HG02623 (cell line): ENCODE measurements at regions not wholly inside any gene's neighbourhood (a gene's known extent, or its start where the extent isn't known, plus 50 kb on each side); places are given as distances from the start of the nearest gene placed in this dataset.

ENCODE experiments used
- ATAC-seq: cut with Tn5 transposase; IDR thresholded peaks from one replicate; pipeline ENCODE4 v1.9.1; 2021; ENCODE audit warnings: moderate library complexity; ENCODE audit not compliant: unreplicated experiment

DNA sequence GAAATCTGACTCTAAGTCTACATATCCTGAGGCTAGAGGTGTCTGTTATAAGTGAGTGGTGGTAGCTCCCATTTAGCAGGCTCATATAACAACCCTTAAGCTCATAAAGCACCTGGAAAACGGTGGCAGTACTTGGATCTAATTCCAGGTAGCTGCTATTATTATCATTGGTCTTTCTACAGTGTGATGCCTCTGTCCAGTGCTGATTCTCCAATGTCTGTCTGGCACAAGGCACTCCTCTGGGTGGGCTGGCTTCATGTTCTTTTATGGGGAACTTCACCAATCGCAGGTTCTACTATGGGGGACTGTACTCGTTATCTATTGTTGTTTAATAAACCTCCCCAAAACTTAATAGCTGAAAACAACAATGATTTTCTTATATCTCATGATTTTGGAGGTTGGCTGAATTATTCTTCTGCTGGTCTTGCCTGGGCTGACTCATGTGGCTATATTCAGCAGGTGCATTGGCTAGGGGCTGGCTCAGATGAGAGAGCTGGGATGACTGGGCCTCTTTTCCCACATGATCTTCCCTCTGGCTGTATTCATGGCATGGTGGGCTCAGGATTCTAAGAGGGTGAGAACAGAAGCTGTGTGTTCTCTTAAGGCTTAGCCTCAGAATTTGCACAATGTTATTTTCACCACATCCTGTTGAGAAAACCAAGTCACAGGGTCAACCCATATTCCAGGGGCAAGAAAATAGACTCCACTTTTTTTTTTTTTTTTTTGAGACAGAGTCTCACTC, 93.0 kb upstream of the PCGF5 start:
- ATAC-seq: no peak

DNA sequence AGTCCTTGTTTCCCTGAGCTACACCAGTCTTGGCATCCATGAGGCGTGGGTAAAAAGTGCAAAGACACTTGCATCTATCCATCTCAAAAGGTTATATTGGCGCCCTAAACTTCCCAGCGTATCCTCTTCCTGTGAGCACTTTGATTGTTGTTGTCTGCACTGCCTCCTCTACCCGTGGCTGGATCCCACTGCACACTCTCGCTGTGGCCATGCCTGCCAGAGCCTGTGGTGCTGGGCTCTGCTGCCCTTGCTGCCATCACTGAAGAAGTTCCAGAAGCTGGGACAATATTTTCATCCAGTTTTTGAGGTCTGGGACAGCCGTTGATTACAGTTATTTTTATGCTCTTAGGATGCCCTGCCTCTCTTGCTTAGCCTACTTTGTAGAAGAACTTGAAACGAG, 85.3 kb upstream of the PCGF5 start:
- ATAC-seq: no peak

DNA sequence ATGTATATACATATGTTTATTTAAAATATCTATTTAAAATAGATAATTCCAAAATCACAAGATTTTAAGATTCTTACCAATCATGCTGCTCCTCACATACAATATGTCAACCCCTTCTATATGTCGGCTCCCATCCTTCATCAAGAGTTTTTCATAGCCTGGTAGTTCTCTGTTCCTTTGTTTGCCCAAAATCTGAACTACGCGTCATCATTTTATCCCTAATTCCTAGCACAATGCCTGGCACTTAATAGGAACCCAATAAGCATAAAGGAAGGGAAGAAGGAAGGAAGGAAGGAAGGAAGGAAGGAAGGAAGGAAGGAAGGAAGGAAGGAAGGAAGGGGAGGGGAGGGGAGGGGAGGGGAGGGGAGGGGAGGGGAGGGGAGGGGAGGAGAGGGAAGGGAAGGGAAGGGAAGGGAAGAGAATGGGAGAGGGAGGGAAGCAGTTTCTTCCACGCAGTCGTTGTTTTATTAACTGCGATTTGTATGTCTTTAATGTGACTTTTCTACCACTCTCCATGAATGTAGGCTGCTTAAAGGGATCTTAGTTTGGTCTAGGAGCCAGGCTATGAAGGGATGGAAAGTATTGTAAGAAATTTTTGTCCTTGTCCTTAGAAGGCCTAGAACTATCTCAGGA, 83.3 kb upstream of the PCGF5 start:
- no peak for ATAC-seq

DNA sequence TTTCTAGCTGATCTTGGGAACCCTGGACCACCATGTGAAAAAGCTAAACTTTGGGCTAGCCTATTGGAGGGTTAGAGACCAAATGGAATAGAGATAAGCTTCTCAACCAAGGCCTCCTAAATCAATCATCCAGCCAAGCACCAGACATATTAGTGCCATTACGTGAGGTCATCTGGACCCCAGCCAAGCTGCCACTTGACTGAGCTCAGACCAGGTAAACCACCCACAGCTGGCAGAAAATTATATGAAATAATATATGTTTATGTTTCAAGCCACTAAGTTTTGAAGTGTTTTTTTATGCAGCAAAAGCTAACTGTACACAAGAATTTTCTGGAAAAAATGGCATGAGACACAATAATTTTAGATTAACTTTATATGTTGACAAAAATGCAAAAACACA, 82.6 kb upstream of the PCGF5 start:
- ATAC-seq: no peak

DNA sequence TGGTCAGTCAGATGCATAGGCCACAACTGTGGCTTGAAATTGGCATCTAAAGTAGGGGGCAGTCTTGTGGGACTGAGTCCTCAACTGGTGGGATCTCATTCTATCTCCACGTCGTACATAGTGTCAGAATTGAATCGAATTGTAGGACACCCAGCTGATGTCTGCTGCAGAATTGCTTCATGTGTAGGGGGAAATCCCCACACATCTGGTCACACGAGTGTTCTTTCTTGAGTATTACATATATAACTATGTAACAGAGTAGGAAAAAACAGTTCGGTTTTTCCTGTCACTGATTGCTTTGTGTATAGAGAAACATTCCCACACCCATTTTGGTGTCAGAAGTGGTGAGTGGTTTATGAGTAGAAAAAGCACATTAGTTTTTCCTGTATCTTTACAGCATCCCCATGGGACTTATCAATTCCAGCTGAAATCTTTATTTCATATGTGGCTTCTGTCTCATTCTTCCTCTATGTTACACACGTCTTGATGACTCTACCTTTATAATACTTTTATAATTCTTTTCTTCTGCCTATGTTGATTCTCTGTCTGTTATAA, 79.4 kb upstream of the PCGF5 start:
- no peak for ATAC-seq

DNA sequence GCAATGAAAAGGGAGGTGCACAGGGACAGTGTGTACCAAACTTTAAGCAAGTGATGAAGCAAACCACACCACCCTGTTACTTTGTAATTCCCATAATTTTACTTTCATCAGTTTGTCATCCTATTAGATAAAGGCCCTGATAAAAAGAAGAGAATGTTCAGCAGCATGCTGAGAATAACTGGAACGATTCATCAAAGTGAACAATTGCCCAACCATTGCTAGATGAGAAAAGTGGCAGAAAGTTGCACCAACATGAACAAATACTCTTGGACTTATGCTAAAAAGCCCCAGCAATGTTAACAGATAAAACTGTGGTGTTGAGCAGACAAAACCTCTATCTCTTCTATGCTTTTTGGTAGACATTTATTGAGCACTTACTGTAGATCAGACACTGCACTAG, 75.5 kb upstream of the PCGF5 start:
- ATAC-seq: no peak

DNA sequence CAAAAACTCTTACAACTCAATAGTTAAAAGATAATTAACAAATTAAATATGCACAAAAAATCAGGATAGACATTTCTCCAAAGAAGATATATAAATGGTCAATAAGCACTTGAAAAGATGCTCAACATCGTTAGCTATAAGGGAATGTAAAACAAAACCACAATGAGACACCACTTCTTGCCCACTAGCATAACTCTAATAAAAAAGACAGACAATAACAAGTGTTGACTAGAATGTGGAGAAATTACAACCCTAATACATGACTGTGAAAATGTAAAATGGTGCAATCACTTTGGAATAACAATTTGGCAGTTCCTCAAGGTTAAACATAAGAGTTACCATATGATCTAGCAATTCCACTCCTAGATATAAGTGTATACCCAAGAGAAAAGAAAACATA, 74.3 kb upstream of the PCGF5 start:
- no peak for ATAC-seq

DNA sequence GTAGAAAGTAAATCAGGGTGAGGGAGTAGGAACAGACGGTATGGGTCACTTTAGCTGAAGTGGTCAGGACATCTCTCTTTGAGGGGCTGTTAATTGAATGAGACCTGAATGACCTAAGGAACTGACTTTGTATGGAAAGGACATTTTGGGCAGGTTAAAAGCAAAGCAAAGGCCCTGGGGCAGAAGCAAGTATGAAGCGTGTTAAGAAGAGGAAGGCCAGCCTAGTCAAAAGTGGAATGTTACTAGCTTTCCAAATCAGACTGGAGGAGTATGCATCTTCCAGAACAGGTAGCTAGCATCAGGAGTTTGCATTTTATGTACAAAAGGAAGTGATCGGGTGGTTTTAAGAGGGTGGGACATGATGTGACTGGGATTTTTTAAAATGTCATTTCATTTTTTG, 70.9 kb upstream of the PCGF5 start:
- ATAC-seq: no peak

DNA sequence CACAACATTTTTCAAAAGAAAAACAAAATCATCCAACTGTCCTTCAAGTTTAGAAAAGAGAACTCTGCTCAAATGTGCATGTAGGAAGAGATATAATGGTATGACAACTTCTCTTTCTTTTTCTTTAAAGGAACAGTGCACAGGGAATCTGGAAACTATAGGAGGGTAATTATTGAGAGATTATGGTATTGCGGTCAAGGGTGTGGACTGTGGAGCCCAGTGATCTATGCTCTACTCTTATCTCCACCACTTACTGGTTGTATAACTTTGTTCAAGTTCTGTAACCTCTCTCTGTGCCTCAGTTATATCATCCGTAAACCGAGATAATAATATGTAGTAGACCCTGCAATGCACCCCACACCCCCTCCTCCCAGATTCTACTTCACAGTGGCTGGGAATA, 69.8 kb upstream of the PCGF5 start:
- ATAC-seq: no peak

DNA sequence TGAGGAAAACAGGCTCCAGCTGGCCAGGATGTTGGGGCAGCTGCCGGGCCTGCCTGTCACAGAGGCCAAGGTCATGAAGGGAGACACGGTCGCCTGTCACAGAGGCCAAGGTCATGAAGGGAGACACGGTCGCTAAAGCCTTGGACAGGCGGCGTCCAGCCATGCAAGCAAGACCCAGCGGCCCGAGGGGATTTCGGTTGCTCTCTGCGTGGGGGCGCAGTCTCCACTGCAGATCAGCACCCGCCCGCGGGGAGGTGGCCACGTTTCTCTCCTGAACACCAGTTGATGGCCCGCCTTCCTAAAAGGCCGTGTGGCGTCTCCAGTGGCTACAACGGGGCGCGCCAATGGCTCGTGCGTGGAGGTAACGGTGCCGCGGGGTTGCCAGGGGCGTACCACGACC, 67.0 kb upstream of the PCGF5 start:
- no peak for ATAC-seq

DNA sequence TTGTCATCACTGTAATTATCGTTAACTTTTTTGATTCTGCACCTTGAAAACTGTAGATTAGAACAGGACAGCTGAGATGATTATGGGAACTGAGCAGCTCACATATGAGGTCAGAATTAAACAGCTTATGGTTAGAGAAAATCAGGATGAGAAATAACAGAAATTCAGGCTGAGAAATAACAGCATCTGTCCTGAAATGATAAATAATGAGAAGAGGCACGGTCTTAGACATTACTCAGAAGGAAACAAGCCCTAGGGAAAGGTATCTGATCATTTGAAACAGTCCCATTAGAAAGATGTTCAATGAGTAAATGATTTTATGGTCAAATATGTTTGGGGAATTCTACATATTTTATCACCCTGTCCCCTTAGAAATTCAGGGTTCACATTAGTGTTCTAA, 65.6 kb upstream of the PCGF5 start:
- ATAC-seq: no peak

DNA sequence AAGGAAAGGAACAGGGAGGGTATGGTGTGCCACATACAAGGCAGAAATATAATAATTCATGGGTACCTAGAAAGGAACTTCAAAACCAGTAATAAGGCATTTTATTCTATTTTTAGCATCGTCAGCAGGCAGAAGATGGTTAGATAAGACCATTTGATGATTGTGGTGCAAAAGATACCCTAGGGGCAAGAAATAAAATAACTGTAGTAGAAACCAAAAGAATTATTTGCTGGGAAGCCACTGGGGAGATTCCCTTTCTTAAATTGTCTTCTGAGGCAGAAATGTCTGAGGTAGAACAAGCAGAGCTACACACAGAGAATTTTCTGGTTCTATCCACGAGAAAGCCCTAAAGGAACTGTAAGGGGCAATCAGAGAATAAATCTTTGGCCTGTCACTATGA, 64.3 kb upstream of the PCGF5 start:
- no peak for ATAC-seq

DNA sequence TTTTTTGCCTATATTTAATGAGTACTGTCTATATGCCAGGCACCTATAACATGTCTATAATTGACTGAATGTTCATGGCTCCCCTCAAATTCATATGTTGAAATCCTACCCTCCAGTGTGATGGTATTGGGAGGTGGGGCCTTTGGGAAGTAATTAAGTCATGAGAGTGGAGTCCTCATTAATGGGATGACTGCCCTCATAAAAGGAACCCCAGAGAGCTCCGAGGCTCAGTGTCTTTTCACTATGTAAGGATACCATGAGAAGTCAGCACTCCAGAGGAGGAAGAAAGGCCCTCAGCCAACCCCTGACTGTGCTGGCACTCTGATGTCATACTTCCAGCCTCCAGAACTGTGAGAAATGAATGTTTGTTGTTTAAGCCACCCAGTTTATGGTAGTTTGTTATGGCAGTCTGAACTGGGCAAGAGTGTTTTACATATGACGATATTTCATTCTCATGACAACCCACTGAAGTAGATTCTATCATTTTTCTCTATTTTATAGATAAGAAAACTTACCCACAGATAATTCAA, 61.1 kb upstream of the PCGF5 start:
- no peak for ATAC-seq

DNA sequence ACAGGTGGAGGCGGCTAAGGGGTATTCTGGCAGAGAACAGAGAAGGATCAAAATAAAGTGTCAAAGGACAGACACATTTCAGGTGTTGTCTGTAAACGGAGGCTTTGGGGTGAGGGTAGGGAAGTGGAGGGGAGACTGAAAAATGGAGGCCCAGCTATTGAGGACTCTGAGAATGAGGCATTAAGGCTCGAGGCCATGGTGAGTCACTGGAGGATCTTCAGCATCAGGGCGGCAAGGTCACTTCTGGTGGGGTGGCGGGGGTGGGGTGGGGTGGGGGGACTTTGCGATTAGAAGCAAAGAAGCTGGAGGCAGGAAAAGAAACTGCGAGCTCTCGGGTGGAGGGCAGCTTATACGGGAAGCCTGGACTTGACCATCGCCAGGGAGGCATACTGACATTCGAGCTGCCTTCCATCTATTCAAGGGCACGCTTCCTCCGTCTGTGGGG, 58.4 kb upstream of the PCGF5 start:
- ATAC-seq: no peak

DNA sequence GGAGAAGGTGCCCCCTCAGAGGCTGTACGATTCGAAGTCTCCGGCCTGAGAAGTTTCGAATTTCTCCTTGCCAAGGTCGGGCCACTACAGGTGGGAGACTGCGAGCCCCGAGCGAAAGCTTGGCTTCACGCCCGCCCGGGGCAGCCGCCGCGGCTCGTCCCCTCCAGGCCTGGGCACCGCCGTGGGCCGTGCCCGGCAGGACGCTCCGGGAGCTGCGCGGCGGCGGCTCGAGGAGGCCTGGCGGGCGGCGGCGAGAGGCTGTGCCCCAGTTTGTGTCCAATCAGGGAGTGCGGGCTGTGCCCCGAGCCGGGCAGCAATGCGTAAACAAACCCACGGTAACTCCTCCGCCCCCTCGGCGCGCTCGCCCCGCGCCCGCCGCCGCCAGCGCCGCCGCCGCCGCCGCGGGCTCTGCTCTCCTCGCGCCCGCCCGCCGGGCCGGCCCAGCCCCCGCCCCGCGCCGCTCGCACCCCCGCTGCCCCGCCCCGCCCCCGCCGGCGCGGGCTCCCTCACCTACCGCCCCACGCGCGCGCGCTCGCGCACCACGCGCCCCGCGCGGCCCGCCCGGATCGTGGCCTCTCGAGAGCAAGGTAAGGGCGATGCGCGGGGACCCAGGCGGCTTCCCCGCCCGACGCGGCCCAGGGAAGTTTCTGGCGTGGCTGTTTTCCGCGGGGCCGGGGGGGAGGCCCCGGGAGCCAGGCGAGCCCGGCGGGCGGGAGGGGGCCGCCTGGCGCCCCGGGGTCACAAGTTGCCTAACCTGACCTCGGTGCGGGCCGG, 57.8 kb upstream of the PCGF5 start:
- peak; percentile 48 for ATAC-seq

DNA sequence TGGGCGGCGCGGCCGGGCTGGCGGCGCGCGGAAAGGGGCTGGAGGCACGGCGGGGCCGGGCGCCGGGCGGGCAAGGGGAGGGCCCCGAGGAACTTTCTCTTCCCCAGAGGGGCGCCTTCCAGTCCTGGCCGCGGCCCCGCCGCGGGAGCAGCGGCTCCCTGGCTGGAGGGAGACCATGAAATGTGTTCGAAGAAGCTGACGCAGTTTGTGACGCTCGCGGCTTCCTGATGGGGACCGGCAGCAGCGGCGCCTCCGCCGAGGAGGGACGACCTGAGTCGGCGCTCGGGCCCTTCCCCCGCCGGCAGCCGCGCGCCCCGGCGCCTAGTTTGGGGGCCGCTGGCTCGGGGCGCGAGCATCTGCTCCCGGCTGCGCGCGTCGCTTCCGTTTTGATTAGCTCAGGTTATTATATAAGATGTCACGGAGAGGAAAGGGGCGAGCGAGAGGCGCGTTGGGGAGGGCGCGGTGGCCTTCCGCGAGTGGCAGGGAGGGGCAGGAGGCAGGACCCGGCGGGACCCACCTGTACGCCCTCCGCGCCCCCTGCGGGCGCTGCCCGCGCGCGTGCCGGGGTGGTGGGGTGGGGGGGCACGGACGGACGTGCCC, 57.1 kb upstream of the PCGF5 start:
- ATAC-seq: peak; percentile 40

DNA sequence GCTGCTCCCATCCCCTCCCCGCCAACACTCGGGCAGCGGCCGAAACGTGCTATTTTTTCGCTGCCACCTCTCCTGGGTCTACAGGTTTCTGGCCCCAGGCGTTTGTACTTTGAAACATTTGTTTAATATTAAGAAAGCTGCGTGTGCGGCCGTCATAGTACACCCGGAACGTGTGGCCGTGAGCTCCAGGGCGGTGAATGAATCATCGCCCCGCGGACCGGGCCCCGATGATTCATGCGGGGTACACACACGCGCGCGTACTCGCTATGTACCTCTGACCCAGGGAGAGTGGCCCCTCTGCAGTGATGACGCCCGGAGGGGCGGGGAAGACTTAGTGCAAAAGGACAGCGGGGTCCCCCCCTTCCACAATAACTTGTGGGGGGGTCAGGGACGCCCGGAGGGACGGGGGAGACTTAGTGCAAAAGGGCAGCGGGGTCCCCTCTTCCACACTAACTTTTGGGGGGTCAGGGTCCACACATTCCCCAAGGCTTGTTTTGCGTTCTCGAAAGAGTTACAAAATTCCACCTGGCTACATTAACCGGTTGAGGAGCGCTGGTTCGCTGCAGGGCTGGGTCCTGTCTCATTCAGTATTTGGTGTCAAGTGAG, 56.5 kb upstream of the PCGF5 start:
- ATAC-seq: peak; percentile 16

DNA sequence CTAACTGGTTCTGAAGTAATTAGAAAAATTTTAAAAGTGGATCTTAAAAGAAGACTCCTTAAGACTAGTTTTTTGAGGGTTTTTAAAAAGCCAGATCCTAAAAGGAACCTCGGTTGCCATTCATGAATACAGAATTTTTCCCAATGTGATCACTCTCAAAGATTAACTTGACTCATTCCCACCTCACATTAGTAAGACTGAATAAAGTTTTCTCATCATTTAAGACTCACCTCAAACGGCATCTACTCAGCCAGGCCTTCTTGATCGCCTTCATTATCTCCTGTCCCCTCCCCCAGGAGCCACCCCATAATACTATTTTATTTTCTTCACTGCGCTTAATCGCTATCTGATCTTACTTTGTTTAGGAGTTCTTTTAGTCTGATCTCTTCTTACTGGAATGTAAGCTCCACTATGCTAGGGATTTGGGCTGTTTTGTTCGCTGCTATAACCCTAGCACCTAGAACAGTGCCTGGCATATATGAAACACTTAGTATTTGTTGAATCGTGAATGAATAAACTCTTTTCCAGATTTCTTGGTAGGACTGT, 55.9 kb upstream of the PCGF5 start:
- no peak for ATAC-seq

DNA sequence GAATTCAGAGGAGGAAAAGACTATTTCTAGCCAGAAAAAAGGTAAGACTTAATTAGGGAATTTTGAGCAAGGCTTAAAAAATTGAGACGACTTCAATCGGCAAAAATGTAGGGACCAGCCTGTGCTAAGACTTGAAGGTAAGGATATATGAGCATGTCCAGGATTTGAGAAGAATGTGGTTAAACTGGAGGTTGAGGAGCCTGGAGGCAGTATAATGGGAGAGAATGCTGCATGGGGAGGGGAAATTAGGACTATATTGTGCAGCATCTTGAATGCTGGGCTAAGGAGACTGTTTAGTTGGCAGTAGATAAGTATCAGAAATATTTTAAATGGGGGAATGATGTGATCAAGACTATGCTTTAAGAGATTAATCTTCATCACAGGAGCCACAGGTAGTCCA, 53.1 kb upstream of the PCGF5 start:
- no peak for ATAC-seq

DNA sequence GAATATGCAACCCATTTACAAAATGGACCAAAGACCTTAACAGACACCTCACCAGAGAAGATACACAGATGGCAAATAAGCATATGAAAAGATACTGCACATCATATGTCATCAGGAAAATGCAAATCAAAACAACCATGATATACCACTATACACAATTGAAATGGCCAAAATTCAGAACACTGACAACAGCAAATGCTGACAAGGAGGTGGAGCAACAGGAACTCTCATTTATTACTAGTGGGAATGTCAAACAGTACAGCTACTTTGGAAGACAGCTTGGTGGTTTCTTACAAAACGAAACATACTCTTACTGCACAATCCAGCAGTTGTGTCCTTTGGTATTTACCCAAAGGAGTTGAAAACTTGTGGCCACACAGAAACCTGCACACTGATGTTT, 50.0 kb upstream of the PCGF5 start:
- ATAC-seq: no peak
